ENCODE measurements at regions not wholly inside any gene's neighbourhood (a gene's known extent, or its start where the extent isn't known, plus 50 kb on each side); places are given as distances from the start of the nearest gene placed in this dataset.

GRCh38 chr11:11728386-11728785 lies 106.6 kb upstream of the GALNT18 start:
- H3K36me3 ChIP-seq (replicated peaks in 1 of 2; ENCODE audit: insufficient read depth in 1 of 2, low read depth in 2 of 2), result no peaks in the 10 kb centered on the region
- no peaks in the 10 kb centered on the region for H3K27me3 ChIP-seq
- H3K4me1 ChIP-seq, result no peaks in the 10 kb centered on the region
- TF ChIP-seq, protein P1, sequence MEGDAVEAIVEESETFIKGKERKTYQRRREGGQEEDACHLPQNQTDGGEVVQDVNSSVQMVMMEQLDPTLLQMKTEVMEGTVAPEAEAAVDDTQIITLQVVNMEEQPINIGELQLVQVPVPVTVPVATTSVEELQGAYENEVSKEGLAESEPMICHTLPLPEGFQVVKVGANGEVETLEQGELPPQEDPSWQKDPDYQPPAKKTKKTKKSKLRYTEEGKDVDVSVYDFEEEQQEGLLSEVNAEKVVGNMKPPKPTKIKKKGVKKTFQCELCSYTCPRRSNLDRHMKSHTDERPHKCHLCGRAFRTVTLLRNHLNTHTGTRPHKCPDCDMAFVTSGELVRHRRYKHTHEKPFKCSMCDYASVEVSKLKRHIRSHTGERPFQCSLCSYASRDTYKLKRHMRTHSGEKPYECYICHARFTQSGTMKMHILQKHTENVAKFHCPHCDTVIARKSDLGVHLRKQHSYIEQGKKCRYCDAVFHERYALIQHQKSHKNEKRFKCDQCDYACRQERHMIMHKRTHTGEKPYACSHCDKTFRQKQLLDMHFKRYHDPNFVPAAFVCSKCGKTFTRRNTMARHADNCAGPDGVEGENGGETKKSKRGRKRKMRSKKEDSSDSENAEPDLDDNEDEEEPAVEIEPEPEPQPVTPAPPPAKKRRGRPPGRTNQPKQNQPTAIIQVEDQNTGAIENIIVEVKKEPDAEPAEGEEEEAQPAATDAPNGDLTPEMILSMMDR (IDR thresholded peaks at IDR 0.05), result no peak
- no peak for TF ChIP-seq POLR2A (IDR thresholded peaks at IDR 0.05)
- DNase-seq (no peak), ATAC-seq (no peak)
- no peak overlapping the region for H3K4me3 ChIP-seq
- H3K27ac ChIP-seq, result no peak overlapping the region
- 91 to 94% methylated on average over 2 of the region's 2 CpGs for WGBS, 2 donors
- intact Hi-C loops (cut with DNase I), result no loop called here
- no peaks in the 10 kb centered on the region for H3K9me3 ChIP-seq

- TF ChIP-seq, protein P1 (IDR thresholded peaks at IDR 0.05), result no peak
- TF ChIP-seq POLR2A (IDR thresholded peaks at IDR 0.05), result no peak
- 54 to 62% methylated on average over 5 of the region's 5 CpGs for WGBS, 2 donors
- no peaks in the 10 kb centered on the region for H3K27me3 ChIP-seq
- no peak overlapping the region for H3K4me3 ChIP-seq
- no peaks in the 10 kb centered on the region for H3K4me1 ChIP-seq
- no peak for DNase-seq
- H3K9me3 ChIP-seq, result no peaks in the 10 kb centered on the region
- ATAC-seq, result no peak
- H3K27ac ChIP-seq, result no peak overlapping the region
- H3K36me3 ChIP-seq (replicated peaks in 1 of 2; ENCODE audit: insufficient read depth in 1 of 2, low read depth in 2 of 2), result no peaks in the 10 kb centered on the region
- intact Hi-C loops (cut with DNase I), result no loop called here
These were observed 103.6 kb upstream of the GALNT18 start for GRCh38 chr11:11725438-11725837.

- Histone ChIP-seq H3K27ac (no peak overlapping the region), H3K4me3 (no peak overlapping the region), H3K9me3 (no peaks in the 10 kb centered on the region), H3K27me3 (no peaks in the 10 kb centered on the region), H3K36me3 (replicated peaks in 1 of 2; ENCODE audit: insufficient read depth in 1 of 2, low read depth in 2 of 2) (no peaks in the 10 kb centered on the region), H3K4me1 (no peaks in the 10 kb centered on the region)
- intact Hi-C loops (cut with DNase I), result no loop called here
- TF ChIP-seq POLR2A (IDR thresholded peaks at IDR 0.05), result no peak
- TF ChIP-seq, protein P1 (IDR thresholded peaks at IDR 0.05), result no peak
- ATAC-seq (no peak), DNase-seq (no peak)
- 77 to 88% methylated on average over 2 of the region's 2 CpGs for WGBS, 2 donors
These were observed 103.2 kb upstream of the GALNT18 start for GRCh38 chr11:11724994-11725393.

DNA sequence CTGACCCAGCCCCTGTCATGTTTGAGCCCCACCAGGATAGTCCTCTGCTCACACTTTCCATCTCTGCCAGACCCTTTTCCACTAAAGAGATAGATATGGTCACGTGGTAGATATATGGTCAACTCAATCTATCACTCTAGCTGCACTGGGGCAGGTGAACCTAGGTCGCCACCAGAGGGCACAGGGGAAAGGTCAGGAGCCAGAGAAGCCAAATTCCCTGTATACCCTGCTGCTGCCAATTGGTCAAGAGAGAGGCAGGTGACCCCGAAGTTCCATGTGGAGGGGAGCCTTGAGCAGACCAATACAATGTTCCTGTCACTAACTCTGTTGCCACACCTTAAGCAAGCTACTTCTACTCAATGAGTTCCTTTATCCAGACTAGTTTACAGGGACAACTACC lies 101.1 kb upstream of the GALNT18 start:
- DNase-seq, result no peak
- Histone ChIP-seq H3K27ac (no peak overlapping the region), H3K27me3 (no peaks in the 10 kb centered on the region), H3K4me3 (no peak overlapping the region), H3K4me1 (no peaks in the 10 kb centered on the region), H3K36me3 (replicated peaks in 1 of 2; ENCODE audit: insufficient read depth in 1 of 2, low read depth in 2 of 2) (no peaks in the 10 kb centered on the region), H3K9me3 (no peaks in the 10 kb centered on the region)
- 68 to 83% methylated on average over 3 of the region's 3 CpGs for WGBS, 2 donors
- TF ChIP-seq POLR2A (IDR thresholded peaks at IDR 0.05), result no peak
- TF ChIP-seq, protein P1 (IDR thresholded peaks at IDR 0.05), result no peak
- ATAC-seq, result no peak
- intact Hi-C loops (cut with DNase I), result no loop called here

GRCh38 chr11:11722246-11722645 lies 100.4 kb upstream of the GALNT18 start:
- 86 to 92% methylated on average over 3 of the region's 3 CpGs for WGBS, 2 donors
- Histone ChIP-seq H3K36me3 (replicated peaks in 1 of 2; ENCODE audit: insufficient read depth in 1 of 2, low read depth in 2 of 2) (no peaks in the 10 kb centered on the region), H3K27me3 (no peaks in the 10 kb centered on the region), H3K9me3 (no peaks in the 10 kb centered on the region), H3K27ac (no peak overlapping the region), H3K4me3 (no peak overlapping the region), H3K4me1 (no peaks in the 10 kb centered on the region)
- intact Hi-C loops (cut with DNase I), result no loop called here
- ATAC-seq (no peak), DNase-seq (no peak)
- TF ChIP-seq, protein P1 (IDR thresholded peaks at IDR 0.05), result no peak
- TF ChIP-seq POLR2A (IDR thresholded peaks at IDR 0.05), result no peak
